ENCODE measurements at regions not wholly inside any gene's neighbourhood (a gene's known extent, or its start where the extent isn't known, plus 50 kb on each side); places are given as distances from the start of the nearest gene placed in this dataset.

- no peak for DNase-seq (ENCODE audit: insufficient read length, low spot score, missing footprints)
- H3K4me1 ChIP-seq (ENCODE audit: insufficient read depth, low read length) = peaks cover 11% of the 10 kb centered on the region
- TF ChIP-seq CTCF (IDR thresholded peaks at IDR 0.05; ENCODE audit: extremely low read depth, low read depth, low read length) = no peak
- H3K36me3 ChIP-seq (ENCODE audit: insufficient read depth, low read length) = no peaks in the 10 kb centered on the region
- no peak overlapping the region for H3K4me3 ChIP-seq (ENCODE audit: insufficient read depth, low read length)
- H3K27me3 ChIP-seq (ENCODE audit: insufficient read depth, low read length) = no peaks in the 10 kb centered on the region
- H3K27ac ChIP-seq (ENCODE audit: low read depth, low read length) = no peak overlapping the region
- no peak overlapping the region for H2AFZ ChIP-seq (ENCODE audit: low read length)
- H3K4me2 ChIP-seq (ENCODE audit: insufficient read depth, low read length) = peak overlapping the region; percentile 13
- no peaks in the 10 kb centered on the region for H3K9me3 ChIP-seq (ENCODE audit: low read depth, low read length)
- H3K79me2 ChIP-seq (ENCODE audit: insufficient read depth, low read length) = no peaks in the 10 kb centered on the region
- H4K20me1 ChIP-seq (ENCODE audit: insufficient read depth, low read length) = no peaks in the 10 kb centered on the region
Observed at GRCh38 chr4:187309456-187309855, 585.8 kb upstream of the FAT1 start.

- Histone ChIP-seq H2AFZ (ENCODE audit: low read length) (no peak overlapping the region), H4K20me1 (ENCODE audit: insufficient read depth, low read length) (no peaks in the 10 kb centered on the region), H3K4me3 (ENCODE audit: insufficient read depth, low read length) (no peak overlapping the region), H3K27ac (ENCODE audit: low read depth, low read length) (no peak overlapping the region), H3K36me3 (ENCODE audit: insufficient read depth, low read length) (no peaks in the 10 kb centered on the region), H3K79me2 (ENCODE audit: insufficient read depth, low read length) (no peaks in the 10 kb centered on the region), H3K4me1 (ENCODE audit: insufficient read depth, low read length) (peaks cover 10% of the 10 kb centered on the region), H3K9me3 (ENCODE audit: low read depth, low read length) (no peaks in the 10 kb centered on the region), H3K4me2 (ENCODE audit: insufficient read depth, low read length) (no peak overlapping the region), H3K27me3 (ENCODE audit: insufficient read depth, low read length) (no peaks in the 10 kb centered on the region)
- TF ChIP-seq CTCF (IDR thresholded peaks at IDR 0.05; ENCODE audit: extremely low read depth, low read depth, low read length) = no peak
- DNase-seq (ENCODE audit: insufficient read length, low spot score, missing footprints) = no peak
Observed at GRCh38 chr4:187312299-187312698, 588.6 kb upstream of the FAT1 start.

GRCh38 chr4:187317799-187318198 is 594.1 kb upstream of the FAT1 start:
- TF ChIP-seq CTCF (IDR thresholded peaks at IDR 0.05; ENCODE audit: extremely low read depth, low read depth, low read length) = no peak
- Histone ChIP-seq H3K27me3 (ENCODE audit: insufficient read depth, low read length) (no peaks in the 10 kb centered on the region), H4K20me1 (ENCODE audit: insufficient read depth, low read length) (no peaks in the 10 kb centered on the region), H3K4me2 (ENCODE audit: insufficient read depth, low read length) (no peak overlapping the region), H3K4me3 (ENCODE audit: insufficient read depth, low read length) (no peak overlapping the region), H3K9me3 (ENCODE audit: low read depth, low read length) (no peaks in the 10 kb centered on the region), H3K4me1 (ENCODE audit: insufficient read depth, low read length) (no peaks in the 10 kb centered on the region), H2AFZ (ENCODE audit: low read length) (no peak overlapping the region), H3K27ac (ENCODE audit: low read depth, low read length) (no peak overlapping the region), H3K79me2 (ENCODE audit: insufficient read depth, low read length) (no peaks in the 10 kb centered on the region), H3K36me3 (ENCODE audit: insufficient read depth, low read length) (no peaks in the 10 kb centered on the region)
- no peak for DNase-seq (ENCODE audit: insufficient read length, low spot score, missing footprints)

- Histone ChIP-seq H3K4me2 (ENCODE audit: insufficient read depth, low read length) (no peak overlapping the region), H2AFZ (ENCODE audit: low read length) (no peak overlapping the region), H3K27me3 (ENCODE audit: insufficient read depth, low read length) (no peaks in the 10 kb centered on the region), H4K20me1 (ENCODE audit: insufficient read depth, low read length) (no peaks in the 10 kb centered on the region), H3K36me3 (ENCODE audit: insufficient read depth, low read length) (no peaks in the 10 kb centered on the region), H3K79me2 (ENCODE audit: insufficient read depth, low read length) (no peaks in the 10 kb centered on the region), H3K4me3 (ENCODE audit: insufficient read depth, low read length) (no peak overlapping the region), H3K4me1 (ENCODE audit: insufficient read depth, low read length) (no peaks in the 10 kb centered on the region), H3K9me3 (ENCODE audit: low read depth, low read length) (no peaks in the 10 kb centered on the region), H3K27ac (ENCODE audit: low read depth, low read length) (no peak overlapping the region)
- DNase-seq (ENCODE audit: insufficient read length, low spot score, missing footprints) = no peak
- TF ChIP-seq CTCF (IDR thresholded peaks at IDR 0.05; ENCODE audit: extremely low read depth, low read depth, low read length) = no peak
Observed at GRCh38 chr4:187321711-187322110, 598.1 kb upstream of the FAT1 start.
